Activated naive CD4-positive, alpha-beta T cell treated with Interleukin-2 at 50 U/mL for 16 hours (primary cell): ENCODE measurements at regions not wholly inside any gene's neighbourhood (a gene's known extent, or its start where the extent isn't known, plus 50 kb on each side); places are given as distances from the start of the nearest gene placed in this dataset.
A peak's percentile ranks its signal among the peaks of the same experiment; 100 is the strongest.
"Not testable (repeated sequence)": the region's sequence is repeated elsewhere in the genome, so short reads cannot be mapped to it uniquely, and the experiment has no call there.

Experiments
- DNase-seq: peaks from one replicate; pipeline ENCODE4 v3.0.0-alpha.2; 2020

- DNase-seq = not testable (repeated sequence)
These were observed 2986.4 kb upstream of the OR11H1 start for GRCh38 chr22:12541412-12542170.

DNA sequence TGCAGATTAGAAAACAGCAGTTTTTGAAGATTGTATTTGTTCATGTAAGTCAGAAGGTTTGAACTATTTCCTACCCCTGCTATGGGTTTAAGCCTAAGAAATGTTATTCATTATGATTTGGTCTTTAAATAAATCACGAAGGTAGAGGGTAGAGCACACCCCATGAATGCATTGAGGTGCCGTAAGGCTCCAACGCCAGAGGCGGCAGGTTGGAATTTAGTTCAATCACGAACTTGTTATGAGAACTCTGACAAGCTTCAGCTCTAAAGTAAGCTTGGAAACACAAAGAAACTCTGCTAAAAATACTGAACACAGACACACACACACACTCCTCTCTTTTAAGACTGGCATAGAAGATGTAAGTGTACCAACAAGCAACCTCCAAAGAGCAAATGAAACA lies 2974.6 kb upstream of the OR11H1 start:
- not testable (repeated sequence) for DNase-seq

GRCh38 chr22:12554648-12555192 lies 2973.3 kb upstream of the OR11H1 start:
- not testable (repeated sequence) for DNase-seq

DNA sequence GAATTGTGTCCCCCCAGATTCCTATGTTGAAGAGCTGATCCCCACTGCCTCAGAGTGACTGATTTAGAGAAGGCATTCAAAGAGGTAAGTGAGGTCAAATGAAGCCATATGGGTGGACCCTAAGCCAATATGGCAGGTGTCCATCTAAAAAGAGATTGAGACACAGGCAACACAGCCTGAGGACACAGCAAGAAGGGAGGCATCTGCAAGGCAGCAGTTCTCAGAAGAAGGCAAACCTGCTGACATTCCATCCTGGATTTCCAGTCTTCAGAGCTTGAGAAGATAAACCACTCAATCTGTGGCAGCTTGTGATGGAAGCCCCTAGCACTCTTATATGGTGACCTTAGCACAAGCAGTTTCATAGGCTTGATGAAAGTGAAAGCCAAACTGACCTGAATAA lies 2956.5 kb upstream of the OR11H1 start:
- not testable (repeated sequence) for DNase-seq

GRCh38 chr22:12579655-12580054 lies 2948.3 kb upstream of the OR11H1 start:
- DNase-seq = not testable (repeated sequence)

DNA sequence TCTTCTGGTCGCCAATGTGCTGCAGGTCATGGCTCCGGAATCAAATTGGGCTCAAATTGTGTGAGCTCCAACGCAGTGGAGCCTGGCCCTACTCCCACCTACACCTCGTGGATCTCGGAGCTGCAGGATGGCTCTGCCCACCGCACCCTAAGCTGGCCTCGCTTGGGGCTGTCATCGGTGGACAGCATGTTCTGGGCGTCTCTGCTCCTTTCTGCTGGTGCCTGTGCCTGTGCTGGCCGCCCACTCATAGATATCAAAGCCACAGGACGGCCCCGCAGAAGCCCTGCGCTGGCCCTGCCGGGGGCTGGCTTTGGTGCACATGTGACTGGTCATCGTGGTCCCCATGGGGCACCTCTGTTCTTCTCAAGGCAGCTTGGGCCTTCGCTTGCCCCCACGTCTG lies 2943.5 kb upstream of the OR11H1 start:
- DNase-seq = not testable (repeated sequence)

GRCh38 chr22:12584874-12585273 lies 2943.1 kb upstream of the OR11H1 start:
- DNase-seq = not testable (repeated sequence)

DNA sequence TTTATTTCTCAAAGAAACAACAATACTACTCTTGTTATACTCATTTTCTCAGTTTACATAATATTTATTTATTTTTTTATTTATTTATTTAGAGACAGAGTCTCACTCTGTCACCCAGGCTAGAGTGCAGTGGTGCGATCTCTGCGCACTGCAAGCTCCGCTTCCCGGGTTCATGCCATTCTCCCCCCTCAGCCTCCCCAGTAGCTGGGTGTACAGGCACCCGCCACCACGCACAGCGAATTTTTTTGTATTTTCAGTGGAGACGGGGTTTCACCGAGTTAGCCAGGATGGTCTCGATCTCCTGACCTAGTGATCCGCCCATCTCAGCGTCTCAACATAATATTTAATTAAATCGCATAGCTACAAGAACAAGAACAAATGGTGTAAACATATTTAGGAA lies 2932.3 kb upstream of the OR11H1 start:
- DNase-seq = not testable (repeated sequence)

DNA sequence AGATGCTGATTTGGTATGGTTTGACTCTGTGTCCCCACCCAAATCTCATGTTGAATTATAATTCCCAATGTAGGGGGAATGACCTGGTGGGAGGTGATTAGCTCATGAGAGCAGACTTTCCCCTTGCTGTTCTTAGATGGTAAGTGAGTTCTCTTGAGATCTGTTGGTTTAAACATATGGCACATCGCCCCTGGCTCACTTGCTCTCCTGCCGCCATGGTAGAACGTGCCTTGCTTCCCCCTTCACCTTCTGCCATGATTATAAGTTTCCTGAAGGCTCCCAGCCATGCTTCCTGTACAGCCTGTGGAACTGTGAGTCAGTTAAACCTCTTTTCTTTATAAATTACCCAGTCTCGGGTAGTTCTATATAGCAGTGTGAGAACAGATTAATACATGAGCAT lies 2930.2 kb upstream of the OR11H1 start:
- DNase-seq = not testable (repeated sequence)

DNA sequence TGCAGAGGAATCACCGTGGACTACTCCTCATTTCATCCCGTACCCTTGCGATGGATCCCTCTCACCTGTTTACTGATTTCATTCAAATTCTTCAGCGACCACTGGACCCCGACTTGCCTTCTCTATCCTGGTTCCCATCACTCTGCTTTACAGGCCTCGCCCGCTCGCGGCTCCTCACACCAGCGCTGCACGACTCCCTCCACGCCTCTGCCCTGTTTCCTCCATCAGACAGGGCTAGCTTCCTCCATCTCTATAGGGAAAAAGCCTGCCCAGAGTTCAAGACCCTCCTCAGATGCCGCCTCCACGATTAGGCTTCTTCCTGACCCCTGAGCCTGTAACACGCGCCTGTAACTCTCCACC lies 2926.5 kb upstream of the OR11H1 start:
- DNase-seq = not testable (repeated sequence)

DNA sequence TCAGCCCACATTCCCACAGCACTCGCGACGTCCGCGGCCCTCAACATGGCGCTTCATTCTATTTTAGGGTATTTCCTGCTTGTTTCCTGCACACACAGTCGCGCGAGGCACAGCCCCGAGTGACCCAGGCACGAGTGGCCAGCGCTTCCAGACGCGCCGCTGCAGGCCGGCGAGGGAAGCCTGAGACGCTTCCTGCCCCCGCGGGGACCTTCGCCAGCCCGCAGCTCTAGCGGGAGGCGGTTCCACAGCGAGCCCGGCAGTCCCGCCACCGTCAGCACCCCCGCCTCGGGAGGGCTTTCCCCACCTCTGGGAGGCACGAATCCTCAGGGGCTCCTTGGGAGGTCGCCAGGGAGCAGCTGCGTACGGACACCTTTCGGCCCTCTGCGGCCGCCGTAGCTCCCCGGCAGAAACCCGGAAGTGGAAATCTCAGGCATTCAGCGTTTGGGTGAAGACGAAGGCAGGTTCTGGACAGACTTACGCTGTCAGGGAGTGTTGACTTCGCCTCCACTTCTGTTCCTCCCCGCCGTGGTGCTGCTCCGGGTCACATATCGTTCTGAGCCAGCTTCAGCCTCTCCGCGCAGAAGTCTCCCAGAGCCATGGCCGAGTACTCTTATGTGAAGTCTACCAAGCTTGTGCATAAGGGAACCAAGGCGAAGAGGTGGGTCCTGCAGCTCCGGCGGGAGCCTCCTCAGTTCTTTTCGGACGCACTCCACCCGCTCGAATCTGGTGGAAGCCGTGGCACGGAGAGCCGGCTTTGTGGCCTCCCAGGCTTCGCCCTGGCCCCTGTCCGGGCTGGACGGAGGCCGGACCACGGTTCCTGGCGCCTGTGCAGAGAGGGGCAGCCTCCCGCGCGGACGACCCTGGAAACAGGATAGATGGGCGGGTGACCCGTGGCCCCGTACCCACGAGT lies 2925.9 kb upstream of the OR11H1 start:
- DNase-seq = peak; percentile 6

DNA sequence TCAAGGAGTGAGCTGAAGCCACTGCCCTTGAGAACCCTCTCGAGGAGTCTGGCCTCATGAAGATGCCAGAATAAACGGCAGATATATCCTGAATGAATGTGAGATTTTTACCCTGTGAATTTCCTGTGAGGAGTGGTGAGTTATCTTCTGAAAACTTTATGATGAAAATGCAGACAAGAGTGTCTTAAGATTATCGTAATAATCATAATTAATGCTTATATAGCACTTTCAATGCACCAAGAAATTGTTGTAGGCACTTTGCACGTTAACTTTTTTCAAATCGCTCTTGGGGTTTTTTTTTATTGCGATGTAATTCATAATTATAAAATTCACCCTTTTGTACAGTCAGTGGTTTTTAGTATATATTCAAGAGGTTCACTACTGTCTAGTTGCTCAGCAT lies 2924.6 kb upstream of the OR11H1 start:
- not testable (repeated sequence) for DNase-seq

DNA sequence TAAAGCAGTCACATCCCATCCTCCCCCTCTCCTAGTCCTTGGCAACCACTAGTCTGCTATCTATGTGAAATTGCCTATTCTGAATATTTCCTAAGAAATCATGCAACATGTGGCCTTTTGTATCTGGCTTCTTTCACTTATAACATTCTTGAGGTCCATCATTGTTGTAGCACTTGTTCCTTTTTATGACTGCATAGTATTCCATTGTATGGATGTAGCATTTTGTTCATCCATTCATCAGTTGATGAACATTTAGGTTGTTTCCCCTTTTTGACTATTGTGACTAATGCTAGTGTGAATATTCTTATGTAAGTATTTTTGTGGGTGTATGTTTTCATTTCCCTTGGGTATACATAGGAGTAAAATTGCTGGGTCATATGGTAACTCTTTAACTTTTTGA lies 2924.2 kb upstream of the OR11H1 start:
- not testable (repeated sequence) for DNase-seq

GRCh38 chr22:12608454-12608853 lies 2919.5 kb upstream of the OR11H1 start:
- DNase-seq = not testable (repeated sequence)

DNA sequence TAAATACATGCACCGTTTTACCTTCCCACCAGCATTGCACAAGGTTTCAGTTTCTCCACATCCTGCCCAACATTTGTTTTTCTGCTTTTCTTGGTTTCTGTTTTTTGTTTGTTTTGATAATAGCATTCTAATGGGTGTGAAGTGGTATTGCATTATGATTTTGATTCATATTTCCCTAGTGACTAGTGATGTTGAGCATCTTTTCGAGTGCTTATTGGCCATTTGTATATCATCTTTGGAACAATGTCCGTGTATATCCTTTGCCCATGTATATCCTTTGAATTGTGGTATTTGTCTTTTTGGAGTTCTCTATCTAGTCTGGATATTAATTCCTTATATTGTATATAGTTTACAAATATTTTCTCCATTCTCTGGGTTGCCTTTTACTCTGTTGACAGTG lies 2914.8 kb upstream of the OR11H1 start:
- DNase-seq = no peak

- DNase-seq = not testable (repeated sequence)
These were observed 2914.1 kb upstream of the OR11H1 start for GRCh38 chr22:12613907-12614306.

GRCh38 chr22:12626894-12627293 lies 2901.1 kb upstream of the OR11H1 start:
- DNase-seq = not testable (repeated sequence)

DNA sequence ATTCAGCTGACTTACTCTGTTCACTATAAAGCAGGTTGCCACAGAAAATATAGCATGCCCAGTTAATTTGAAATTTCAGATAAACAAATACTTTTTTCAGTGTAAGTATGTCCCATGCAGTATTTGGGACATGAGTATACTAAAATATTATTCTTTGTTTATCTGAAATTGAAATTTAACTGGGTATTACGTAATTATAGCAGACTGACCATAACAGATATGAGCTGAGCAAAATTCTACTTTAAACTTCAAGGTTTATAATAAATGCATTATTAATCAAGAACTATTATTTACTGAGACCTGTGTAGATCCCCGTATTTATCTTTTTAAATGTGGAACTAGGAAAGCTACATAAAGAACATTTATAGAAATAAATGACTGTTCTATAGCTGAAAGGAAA lies 2898.2 kb upstream of the OR11H1 start:
- not testable (repeated sequence) for DNase-seq

DNA sequence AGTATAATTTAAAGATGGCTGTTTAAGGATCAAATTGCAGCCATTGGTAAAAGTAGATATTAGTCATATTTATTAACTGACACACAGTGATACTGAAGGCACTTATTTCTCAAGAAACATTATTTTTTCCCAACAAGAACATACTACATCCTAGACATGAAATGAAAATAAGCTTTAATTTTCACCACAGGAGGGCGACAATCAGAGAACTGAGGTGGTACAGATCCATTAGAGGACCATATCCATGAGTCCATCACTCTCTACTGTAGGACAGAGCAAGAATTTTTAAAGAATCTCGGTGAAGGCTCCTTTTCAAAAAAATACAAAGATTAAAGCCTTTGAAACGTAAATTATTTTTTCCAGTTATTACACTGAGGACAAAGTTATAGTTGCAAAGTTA lies 2897.0 kb upstream of the OR11H1 start:
- not testable (repeated sequence) for DNase-seq

DNA sequence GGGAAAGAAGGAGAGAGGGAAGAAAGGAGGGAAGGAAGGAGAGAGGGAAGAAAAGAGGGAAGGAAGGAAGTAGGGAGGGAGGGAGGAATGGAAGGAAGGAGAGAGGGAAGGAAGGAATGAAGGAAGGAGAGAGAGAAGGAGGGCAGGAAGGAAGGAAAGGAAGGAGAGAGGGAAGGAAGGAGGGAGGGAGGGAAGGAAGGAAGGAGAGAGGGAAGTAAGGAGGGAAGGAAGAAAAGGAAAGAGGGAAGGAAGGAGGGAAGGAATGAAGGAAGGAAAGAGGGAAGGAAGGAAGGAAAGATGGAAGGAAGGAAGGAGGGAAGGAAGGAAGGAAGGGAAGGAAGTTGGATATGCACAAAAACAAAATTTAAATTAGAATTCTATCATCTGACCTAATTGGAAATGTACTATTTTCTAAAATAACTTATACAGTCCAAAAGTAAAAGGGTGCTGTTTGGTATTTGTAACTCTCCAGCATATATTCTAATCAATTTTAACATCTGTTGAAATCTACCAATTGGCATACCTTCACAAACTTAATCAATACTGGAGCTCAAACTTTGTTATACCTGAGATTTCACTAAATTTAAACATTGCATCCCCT lies 2890.3 kb upstream of the OR11H1 start:
- not testable (repeated sequence) for DNase-seq

DNA sequence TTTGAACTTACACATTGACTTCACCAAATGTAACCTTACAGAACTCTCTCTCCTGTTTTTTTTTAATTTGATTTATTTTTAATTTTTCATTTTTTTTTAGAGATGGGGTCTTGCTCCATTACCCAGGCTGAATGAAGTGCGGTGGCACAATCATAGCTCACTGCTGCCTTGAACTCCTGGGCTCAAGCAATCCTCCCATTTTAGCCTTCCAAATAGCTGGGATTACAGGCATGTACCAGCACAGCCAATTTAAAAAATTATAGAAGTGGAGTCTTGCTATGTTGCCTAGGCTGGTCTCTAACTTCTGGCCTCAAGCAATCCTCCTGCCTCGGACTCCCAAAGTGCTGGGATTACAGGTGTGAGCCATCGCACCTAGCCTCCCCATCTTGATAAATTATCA lies 2889.7 kb upstream of the OR11H1 start:
- not testable (repeated sequence) for DNase-seq
